Stimulated activated CD8-positive, alpha-beta memory T cell treated with anti-CD3 and anti-CD28 coated beads, Interleukin-2, amount 100 ng/mL, for 48 hours (primary cell): ENCODE measurements at regions not wholly inside any gene's neighbourhood (a gene's known extent, or its start where the extent isn't known, plus 50 kb on each side); places are given as distances from the start of the nearest gene placed in this dataset.

ENCODE experiments used
- DNase-seq, 2 donors: peaks; one replicate each; pipeline ENCODE4 v3.0.0-alpha.2; 2020; ENCODE audit warnings: low read depth in 2 of 2

- DNase-seq: no peak
These were observed 80.7 kb upstream of the MAFB start for GRCh38 chr20:40769677-40770285.

DNA sequence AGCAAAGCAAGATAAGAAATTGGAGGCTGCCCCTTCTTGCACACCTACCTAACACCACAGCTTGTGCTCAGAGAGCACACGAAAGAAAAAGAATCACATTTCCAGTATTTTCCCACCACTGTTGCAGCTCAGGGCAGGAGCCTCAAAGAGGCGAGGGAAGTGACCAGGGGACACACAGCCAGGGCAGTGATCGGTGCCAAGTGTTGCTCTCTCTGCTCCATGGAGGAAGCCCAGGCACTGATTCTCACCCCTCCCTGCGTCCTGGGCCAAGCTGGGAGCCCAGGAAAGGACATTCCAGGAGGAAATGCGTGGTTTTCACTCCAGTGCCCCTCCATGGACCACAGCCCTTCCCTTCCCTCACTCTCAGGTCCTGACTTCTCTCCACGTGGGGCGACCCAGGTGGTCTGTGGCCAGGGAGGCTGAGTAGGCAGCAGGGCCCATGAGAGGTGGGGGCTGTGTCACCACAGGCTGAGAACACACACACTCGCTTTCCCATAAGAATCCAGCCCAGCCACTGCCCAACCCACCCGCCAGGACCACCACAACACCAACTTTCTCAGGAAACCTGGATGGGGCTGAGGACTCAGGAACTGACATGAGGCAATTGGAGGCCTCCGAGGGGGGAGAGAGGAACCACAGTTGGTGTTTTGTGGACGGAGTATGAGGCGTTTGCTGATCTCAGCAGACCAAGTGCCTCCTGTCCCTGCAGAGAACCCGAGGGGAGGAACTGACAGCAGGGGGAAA lies 81.7 kb upstream of the MAFB start:
- no peak for DNase-seq

DNA sequence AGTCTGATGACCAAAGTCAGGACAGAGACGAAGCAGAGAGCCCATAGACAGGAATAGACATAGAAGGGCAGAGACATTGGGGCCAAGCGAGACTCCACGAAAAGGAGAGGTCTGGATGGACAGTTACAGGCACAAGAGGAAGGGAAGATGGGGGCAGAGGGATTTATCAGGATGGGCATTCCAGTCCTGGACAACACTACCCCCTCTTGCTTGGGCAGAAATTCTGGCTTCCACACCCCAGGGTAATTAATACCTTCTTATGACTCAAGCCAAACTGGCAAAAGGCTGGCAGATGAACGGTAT lies 82.2 kb upstream of the MAFB start:
- no peak for DNase-seq

GRCh38 chr20:40771848-40772511 lies 82.9 kb upstream of the MAFB start:
- DNase-seq: no peak

DNA sequence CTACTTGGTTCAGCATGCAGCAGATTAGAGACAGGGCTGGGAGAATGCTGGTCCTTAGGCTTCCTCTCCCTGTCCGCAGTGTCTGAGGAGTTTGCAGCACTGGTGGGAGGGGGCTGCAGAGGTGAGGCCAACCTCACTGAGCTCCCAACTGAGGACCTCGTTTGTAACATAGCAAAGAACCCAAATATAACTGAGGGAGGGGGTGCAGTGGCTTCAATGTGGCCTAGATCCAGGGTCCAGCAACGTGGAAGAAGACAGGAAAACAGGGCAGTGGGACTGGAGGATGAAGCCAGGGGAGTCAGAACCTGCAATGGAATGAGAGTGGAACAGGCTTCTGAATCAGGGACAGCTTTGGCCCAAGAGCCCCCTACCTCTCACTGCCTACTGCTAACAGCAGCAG lies 84.3 kb upstream of the MAFB start:
- no peak for DNase-seq

GRCh38 chr20:40774252-40774651 lies 85.2 kb upstream of the MAFB start:
- no peak for DNase-seq

- no peak for DNase-seq
These were observed 86.6 kb upstream of the MAFB start for GRCh38 chr20:40775561-40776146.

DNA sequence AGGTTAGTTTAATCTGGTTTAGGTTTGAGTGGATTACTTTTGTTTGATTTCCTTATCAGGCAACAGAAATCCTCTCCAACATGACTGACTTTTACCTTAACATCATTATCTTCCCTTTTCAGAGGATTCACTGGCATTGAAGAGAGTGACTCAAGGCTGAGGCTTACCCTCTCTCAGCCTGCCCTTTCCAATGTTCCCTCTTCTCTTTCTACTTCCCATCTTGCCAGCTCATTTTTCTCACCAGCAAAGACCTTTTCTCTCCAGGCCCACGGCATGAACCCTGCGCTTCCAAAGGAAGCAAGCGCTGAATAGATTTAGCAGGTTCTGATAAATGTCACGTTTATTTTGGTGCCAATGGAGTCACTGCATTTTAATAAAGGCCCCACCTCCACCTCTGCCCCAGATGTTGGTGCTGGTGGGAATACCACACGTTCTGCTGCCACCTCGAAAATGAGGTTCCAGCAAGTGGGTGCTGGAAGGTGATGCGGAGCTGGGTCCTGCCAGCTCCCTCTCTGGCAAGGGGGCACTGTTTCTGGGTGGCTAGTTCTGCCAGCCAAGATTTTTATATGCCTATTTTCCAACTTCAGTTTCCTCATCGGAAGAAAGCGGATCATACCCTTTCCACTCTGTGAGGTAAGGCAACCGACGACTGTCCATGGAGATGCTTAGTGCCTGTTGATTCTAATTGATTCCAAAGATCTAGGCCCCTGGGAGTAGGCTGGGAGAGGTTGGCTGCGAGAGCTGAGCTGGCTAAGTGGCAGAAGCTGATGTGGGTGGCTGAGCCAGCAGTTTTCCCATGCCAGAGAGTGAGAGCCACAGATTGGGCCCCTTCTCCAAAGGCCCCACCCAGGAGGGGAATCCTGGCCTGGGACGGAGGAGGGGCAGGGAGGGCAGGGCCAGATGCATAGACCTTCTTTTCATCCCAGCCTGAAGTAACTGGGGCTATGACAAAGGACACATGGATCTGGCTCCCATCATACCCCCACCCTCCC lies 87.7 kb upstream of the MAFB start:
- no peak for DNase-seq

- no peak for DNase-seq
These were observed 88.6 kb upstream of the MAFB start for GRCh38 chr20:40777653-40778052.

DNA sequence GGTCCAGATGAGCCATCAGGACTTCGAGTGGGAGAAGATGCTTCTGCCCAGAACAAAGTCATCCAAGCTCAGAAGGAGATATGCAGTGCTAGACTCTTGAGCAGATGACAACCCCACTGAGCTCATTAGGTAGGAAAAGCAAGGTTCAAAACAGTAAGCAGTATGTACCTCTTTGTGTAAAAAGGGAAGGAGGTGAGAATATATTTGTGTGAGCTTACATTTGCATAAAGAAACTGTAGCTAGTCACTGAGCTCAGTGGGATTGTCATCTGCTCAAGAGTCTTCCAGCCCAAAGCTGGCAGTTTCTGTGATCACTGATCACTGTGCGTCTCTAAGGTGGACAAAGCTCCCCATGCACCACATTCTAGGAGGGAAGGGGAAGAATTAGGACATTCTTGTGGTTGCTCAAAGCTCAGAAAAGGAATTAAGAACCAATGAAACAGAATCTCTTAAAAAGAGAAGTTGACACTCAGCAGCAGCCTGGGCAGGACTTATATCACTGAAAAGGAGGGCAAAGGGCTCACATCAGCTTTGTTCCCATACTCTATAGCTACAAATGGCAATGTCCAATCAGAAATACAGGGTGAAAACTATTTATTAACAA lies 90.0 kb upstream of the MAFB start:
- no peak for DNase-seq

- no peak for DNase-seq
These were observed 92.4 kb upstream of the MAFB start for GRCh38 chr20:40781327-40782042.

DNA sequence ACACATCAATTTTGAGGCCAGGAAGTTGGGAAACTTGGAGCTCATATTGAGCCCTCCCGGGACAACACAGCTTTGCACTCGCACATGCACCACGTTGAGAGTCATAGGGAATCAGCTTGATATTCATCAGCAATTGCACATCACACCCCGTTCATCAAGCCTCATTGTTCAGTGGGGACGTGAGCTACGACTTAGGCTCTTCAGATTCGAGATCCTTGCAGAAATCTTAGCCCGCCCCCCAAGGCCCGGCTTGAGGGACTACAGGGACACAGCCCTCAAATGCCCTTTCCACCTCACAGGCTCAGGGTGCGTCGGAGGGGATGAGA lies 93.0 kb upstream of the MAFB start:
- DNase-seq: no peak

- no peak for DNase-seq
These were observed 96.3 kb upstream of the MAFB start for GRCh38 chr20:40785346-40785745.

DNA sequence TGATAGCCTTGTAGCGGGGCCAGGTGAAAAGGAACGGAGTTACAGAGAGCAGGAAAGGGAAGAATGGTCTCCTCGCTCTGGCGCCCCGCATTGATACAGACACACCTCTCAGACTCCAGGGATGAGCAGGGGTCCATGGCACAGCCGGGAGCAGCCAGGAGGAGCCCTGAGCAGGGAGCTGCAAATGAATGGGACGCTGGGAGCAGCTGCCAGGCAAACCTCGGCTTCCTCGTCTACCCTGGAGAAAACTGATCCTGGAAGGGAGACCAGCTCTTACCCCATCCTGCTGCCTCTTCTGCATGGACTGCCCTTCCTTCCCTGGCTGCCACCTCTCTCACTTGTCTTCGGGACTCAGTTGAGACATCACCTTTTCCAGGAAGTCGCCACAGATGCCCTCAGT lies 97.3 kb upstream of the MAFB start:
- DNase-seq: no peak

DNA sequence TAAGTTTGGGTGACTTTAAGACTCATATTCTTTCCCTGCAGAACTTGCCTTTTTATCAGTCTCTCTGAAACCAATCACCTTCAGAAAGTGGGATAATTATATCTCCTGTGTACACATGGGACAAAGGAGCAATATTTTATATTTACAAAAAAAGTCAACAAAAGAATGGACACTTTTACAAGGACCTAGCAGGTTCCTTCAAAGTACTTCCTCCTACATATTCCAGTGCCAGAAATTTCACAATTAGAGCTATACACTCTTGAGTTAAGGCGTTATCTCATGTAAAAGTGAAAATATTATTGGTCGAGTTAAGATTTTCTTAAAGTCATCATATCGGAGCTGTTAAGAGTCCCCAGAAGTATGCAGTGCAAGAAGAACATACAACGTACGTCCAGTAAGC lies 98.9 kb upstream of the MAFB start:
- DNase-seq: no peak

- no peak for DNase-seq
These were observed 108.4 kb upstream of the MAFB start for GRCh38 chr20:40797425-40797824.

DNA sequence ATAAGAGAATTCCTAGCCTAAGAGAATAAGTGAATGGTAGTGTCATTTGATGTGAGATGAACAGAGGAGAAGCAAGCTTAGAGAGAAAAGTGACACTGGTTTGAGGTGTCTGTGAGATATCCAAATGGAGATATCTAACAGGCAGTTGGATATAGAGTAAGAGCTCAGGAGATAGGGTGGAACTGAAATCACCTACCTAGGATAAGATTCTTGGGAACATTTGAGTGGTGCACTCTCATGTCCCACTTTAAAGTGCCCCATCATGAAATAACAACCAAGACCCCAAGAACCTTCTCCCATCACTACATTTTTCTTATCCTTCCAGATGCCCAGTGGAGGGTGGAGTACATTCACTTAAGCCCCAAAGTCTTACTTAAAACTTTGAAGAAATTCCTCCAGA lies 109.0 kb upstream of the MAFB start:
- DNase-seq: no peak

- no peak for DNase-seq
These were observed 113.8 kb upstream of the MAFB start for GRCh38 chr20:40802886-40803285.

DNA sequence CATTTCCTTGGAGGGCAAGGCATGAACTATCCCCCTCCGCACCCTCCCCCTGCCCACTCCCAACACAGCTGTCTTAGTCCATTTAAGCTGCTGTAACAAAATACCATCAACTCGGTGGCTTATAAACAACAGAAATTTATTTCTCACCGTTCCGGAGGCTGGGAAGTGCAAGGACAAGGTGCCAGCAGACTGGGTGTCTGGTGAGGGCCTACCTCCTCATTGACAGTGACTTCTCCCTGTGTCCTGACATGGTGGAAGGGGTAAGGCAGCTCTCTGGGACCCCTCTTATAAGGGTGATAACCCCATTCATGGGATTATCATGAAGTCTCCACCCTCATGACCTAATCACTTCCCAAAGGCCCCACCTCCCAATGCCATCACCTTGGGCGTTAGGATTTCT lies 114.3 kb upstream of the MAFB start:
- no peak for DNase-seq

DNA sequence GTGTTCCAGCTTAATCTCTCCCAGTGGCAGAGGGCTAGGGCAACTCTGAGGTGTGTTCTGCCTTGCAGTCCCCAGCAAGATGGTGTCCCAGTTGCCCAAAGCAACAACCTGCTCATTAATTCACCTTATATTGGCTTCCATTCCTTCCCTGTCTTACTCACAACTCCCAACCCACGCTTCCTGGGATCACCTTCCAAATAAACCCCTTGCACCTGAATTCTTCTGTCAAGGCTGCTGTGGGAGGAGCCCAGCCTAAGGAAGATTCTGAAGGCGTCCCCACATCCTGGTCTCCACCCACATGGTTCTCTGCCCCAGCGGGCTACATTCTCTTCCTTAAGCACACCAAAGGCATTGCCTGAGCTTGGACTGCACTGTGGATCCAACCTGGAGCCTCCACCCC lies 116.6 kb upstream of the MAFB start:
- no peak for DNase-seq
